ENCODE measurements at regions not wholly inside any gene's neighbourhood (a gene's known extent, or its start where the extent isn't known, plus 50 kb on each side); places are given as distances from the start of the nearest gene placed in this dataset.

DNA sequence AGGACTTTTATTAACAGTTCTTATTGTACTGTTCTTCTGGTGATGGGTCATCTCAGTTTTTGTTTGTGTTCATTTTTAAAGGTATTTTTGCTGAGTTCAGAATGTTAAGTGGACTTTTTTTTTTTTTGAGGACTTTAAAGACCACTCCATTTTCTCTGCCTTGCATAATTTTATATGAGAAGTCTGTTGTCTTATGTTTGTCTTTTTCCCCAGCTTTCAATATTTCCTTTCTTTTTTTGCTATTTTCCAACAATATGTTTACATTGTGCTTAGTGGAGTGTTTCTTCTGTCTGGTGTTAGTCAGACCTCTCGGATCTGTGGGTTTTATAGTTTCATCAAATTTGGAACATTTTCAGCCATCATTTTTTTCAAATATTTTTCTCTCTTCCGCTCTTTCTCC lies 290.0 kb upstream of the TNRC6C start:
- no peak for DNase-seq

- DNase-seq, result no peak
These were observed 288.3 kb upstream of the TNRC6C start for GRCh38 chr17:77670173-77670572.

DNA sequence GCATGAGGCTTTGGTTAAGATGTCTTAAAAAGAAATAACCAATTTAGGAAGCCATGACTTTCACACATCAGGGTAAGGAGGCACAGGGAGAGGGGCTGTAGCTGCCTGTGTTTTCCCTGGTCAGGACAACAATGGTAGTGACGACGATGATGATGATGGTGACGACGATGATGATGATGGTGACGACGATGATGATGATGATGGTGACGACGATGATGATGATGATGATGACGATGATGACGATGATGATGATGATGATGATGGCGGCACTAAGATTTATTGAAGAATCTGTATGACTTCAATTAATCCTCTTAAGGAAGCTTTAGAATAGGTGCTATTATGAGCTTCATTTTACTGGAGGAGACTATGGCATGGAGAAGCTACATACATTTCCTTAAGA lies 284.1 kb upstream of the TNRC6C start:
- DNase-seq, result no peak

DNA sequence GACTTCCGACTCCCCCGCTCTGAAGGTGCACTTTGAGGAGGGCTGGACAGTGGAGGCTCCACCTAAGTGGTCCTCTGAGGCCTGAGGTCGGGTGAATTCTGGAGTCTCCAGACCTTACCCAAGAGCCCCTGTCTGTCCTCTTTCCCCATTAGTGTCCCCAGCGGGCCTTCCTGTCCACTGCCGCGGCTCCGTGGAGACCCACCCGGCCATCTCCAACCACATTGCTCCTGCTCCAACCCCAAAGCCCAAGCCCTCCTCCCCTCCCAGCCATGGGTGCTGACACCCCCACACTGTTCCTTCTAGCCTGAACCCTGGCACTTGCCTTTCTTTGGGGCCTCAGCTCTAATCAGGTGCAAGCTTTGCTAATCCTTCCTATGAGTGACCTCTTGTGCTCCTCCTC lies 283.1 kb upstream of the TNRC6C start:
- DNase-seq, result no peak

- no peak for DNase-seq
These were observed 282.7 kb upstream of the TNRC6C start for GRCh38 chr17:77675816-77676215.

GRCh38 chr17:77676237-77676661 lies 282.3 kb upstream of the TNRC6C start:
- no peak for DNase-seq

DNA sequence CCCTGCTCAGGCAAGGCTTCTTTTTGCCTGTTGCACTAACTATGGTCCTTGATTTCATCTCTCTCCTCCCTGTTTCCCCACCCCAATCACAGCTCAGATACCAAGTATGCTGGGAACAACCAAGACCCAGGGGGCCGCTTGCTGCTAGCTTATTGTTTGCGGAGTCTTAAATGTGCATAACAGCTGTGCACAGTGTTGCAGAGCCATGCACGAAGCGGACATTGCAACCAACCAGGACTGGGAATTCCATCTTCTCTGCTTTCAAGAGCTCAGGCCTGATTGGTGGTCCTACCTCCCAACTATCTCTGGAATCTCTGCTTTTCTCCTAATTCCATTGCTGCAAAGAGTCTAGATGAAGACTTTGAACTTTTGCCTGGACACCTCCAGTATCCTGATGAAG lies 281.3 kb upstream of the TNRC6C start:
- DNase-seq, result no peak

GRCh38 chr17:77677630-77678029 lies 280.9 kb upstream of the TNRC6C start:
- DNase-seq, result no peak

- no peak for DNase-seq
These were observed 278.9 kb upstream of the TNRC6C start for GRCh38 chr17:77679589-77679988.

GRCh38 chr17:77681861-77682260 lies 276.6 kb upstream of the TNRC6C start:
- DNase-seq, result no peak

GRCh38 chr17:77684803-77685798 lies 273.4 kb upstream of the TNRC6C start:
- no peak for DNase-seq

- DNase-seq, result no peak
These were observed 272.5 kb upstream of the TNRC6C start for GRCh38 chr17:77685881-77686486.

DNA sequence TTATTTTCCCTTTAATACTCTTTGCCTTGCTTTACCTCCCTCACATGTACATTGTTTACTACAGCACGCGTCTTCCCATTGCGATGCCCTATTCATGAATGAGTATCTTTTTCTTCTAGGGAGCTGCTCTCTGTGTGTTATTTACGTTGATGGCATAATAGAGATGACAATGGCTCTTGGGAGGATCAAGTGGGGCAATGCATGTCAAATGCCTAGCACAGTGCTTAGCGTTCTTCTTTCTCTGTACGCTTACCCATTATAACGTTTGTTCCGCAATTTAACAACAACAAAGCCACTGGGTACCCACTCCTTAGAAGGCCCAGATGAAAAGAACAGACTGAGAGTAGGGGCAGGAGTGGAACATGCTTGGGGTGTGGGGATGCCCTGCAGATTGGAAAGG lies 271.6 kb upstream of the TNRC6C start:
- no peak for DNase-seq

- no peak for DNase-seq
These were observed 271.1 kb upstream of the TNRC6C start for GRCh38 chr17:77687417-77687816.

DNA sequence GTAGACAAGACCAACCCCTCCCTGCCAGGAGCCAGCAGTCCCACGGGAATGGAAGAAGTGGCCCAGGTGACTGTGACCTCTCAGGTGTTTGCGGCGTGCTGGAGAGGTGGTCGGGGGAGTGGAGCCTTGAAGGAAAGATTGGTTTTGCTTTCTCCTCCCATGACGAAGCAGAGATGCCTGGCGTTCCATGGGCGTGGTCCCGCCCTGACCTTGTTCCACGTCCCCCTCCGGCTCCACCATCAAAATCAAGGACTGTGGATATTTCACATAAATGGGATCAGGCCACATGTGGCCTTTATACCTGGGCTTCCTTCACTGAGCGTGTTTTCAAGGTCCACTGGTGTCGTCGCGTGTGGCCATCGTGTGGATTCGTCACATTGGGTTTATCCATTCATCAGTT lies 270.6 kb upstream of the TNRC6C start:
- DNase-seq, result no peak

DNA sequence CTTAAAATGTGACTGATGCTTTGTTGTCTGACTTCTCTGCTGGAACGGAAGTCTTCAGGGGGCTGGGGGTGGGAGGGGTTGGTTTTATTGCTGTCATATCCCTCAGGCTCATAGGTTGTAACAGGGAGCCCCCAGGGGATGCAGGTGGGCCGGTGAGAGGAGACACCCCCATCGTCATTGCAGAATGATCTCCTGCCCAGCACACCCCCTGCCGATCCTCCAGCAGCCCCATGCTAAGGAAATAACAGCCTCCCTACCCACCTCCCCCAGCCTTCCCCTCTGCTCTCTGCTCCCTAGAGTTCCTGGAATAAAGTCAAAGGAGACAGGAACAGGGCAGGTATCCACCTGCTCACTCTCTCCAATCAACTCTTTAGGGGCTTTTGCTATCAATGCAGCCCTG lies 270.1 kb upstream of the TNRC6C start:
- DNase-seq, result no peak

DNA sequence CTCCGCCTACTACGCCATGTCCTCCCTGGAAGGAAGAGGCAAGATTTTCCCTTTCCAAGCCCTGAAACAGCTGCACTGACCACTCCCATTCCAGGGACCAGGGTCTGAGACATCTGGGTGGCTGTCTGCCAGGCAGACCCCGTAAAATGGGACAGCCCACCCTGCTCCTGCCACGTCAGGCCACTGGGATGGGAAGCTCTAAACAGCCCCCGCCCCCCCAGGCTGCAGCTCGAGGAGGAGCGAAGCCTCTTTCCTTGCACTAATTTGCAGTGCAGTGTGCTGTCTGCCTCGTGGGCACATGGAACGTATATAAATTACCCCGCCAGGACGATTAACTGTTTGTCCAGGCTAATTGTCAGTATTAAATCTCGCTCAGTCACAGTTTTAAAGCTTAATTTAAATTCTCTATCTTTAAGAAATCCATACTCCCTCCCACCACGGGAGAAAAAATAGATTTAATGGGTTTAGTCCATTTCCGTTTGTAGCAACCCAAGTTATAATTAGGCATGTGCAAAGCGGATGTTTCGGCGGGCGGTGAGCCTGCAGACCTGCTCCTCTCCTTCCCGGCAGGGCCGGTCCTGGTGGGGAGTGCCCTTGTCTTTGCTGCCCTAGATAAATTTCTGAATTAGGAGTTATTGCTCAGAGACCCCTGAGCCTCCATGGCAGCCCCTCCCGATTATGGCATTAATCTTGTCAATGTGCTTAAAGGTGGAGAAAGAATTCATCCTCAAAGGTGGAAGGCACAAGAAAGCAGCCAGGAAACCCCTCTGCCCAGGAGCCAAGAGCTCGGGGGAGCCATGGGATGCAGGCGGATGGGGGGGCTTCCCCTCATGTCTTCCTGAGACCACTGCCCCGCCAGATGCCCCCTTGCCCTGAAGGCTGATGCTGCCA lies 268.0 kb upstream of the TNRC6C start:
- no peak for DNase-seq

- DNase-seq, result no peak
These were observed 267.1 kb upstream of the TNRC6C start for GRCh38 chr17:77691216-77692085.

DNA sequence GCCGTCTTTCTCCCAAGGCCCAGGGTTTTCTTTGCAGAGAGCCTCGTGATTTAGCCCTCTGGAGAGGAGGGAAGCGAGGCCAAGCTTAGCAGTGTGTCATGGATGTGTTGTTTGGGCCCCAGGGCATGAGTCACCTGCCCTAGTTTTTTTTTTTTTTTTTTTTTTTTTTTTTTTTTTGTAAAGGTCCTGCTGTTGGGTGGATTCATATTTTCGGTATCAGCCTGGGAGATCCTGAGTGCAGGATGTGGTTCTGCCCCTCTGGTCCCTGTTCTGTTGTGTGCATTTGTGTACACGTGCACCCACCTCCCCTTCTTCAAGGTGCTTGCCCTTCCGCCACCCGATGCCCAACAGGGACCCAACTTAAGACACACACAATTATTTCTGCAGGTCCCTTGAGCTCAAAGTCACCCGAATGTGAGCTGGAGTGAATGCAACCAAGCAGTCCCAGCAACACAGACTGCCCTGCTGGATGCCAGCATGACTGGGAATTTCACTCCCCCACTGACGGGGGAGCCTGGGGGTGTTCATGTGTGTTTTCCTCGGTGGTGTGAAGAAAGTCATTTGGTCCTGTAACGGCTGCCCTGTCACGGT lies 265.8 kb upstream of the TNRC6C start:
- DNase-seq, result no peak

DNA sequence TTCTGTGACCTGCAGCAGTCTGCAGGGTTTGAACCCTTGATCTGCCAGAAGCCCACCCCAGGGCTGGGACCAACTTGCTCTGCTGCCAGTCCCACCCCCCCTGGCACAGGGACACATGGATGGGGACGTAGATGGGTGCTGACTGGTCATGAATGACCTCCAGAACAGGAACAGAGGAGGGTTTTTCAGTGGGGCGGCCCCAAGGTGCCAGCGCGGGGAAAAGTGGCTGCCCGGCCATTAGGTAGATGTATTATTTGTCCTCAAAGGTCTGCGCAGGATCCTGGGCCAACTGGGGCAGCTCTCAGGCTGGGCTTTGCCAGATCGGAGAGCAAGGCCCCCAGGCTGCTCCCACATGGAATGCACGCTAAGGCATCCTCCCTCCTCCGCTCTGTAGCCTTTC lies 265.2 kb upstream of the TNRC6C start:
- no peak for DNase-seq

- DNase-seq, result no peak
These were observed 264.7 kb upstream of the TNRC6C start for GRCh38 chr17:77693776-77694175.

Measured in stimulated activated CD4-positive, alpha-beta T cell treated with anti-CD3 and anti-CD28 coated beads, Interleukin-4, amount 100 ng/mL, for 1 hour (primary cell).